Neuronal stem cell (in vitro differentiated cells): ENCODE measurements at regions not wholly inside any gene's neighbourhood (a gene's known extent, or its start where the extent isn't known, plus 50 kb on each side); places are given as distances from the start of the nearest gene placed in this dataset.
A peak's percentile ranks its signal among the peaks of the same experiment; 100 is the strongest.

ENCODE experiments used
- DNase-seq: peaks from one replicate; pipeline ENCODE4 v3.0.0-alpha.2; 2013; ENCODE audit warnings: low spot score
- H2AFZ ChIP-seq: one replicate; pipeline ENCODE4 v1.6.1; 2013; ENCODE audit warnings: mild to moderate bottlenecking, low read length, inconsistent platforms
- H2AK5ac ChIP-seq: 2 replicates; pipeline ENCODE4 v1.6.1; 2013; ENCODE audit warnings: low read depth, mild to moderate bottlenecking, inconsistent platforms, low read length, moderate library complexity, mixed read lengths
- H2BK120ac ChIP-seq: 2 replicates; pipeline ENCODE4 v1.6.1; 2013; ENCODE audit warnings: low read depth, mild to moderate bottlenecking, inconsistent platforms, low read length, moderate library complexity, mixed read lengths
- H2BK12ac ChIP-seq: one replicate; pipeline ENCODE4 v1.6.1; 2013; ENCODE audit warnings: low read length, inconsistent platforms
- H2BK15ac ChIP-seq: 2 replicates; pipeline ENCODE4 v1.6.1; 2013; ENCODE audit warnings: mild to moderate bottlenecking, low read length, inconsistent platforms, mixed read lengths
- H2BK5ac ChIP-seq: one replicate; pipeline ENCODE4 v1.6.1; 2013; ENCODE audit warnings: inconsistent platforms, mild to moderate bottlenecking, low read length, moderate library complexity
- H3K14ac ChIP-seq: one replicate; pipeline ENCODE4 v1.6.1; 2013; ENCODE audit warnings: low read length, inconsistent platforms
- H3K18ac ChIP-seq: 2 replicates; pipeline ENCODE4 v1.6.1; 2013; ENCODE audit warnings: low read length, inconsistent platforms
- H3K23ac ChIP-seq: 2 replicates; pipeline ENCODE4 v1.6.1; 2013; ENCODE audit warnings: low read depth, mild to moderate bottlenecking, mixed read lengths, low read length, inconsistent platforms; ENCODE audit not compliant: poor library complexity
- H3K27ac ChIP-seq: replicated peaks from 3 replicates; pipeline ENCODE4 v1.5.1; 2013; ENCODE audit warnings: low read length, inconsistent platforms
- H3K27me3 ChIP-seq, 3 experiments: 2 replicates each; pipeline ENCODE4 v1.6.1; 2013; ENCODE audit warnings: low read length in 3 of 3, mild to moderate bottlenecking in 2 of 3, inconsistent platforms in 1 of 3, low read depth in 1 of 3, mixed read lengths in 1 of 3, moderate library complexity in 1 of 3; ENCODE audit not compliant: control insufficient read depth in 3 of 3, insufficient read depth in 3 of 3
- H3K36me3 ChIP-seq, 2 donors: replicated peaks in 1 of 2; 2 replicates each; pipeline ENCODE4 v1.6.1; 2013; ENCODE audit warnings: low read length in 2 of 2; ENCODE audit not compliant: control insufficient read depth in 2 of 2, insufficient read depth in 2 of 2
- H3K4ac ChIP-seq: 2 replicates; pipeline ENCODE4 v1.6.1; 2013; ENCODE audit warnings: inconsistent platforms, mild to moderate bottlenecking, low read length, moderate library complexity
- H3K4me1 ChIP-seq, 2 donors: 1 replicate in 1 of 2; 2 replicates in 1 of 2; pipeline ENCODE4 v1.6.1; 2013; ENCODE audit warnings: low read length in 2 of 2, low read depth in 1 of 2; ENCODE audit not compliant: control insufficient read depth in 2 of 2, insufficient read depth in 1 of 2
- H3K4me2 ChIP-seq: one replicate; pipeline ENCODE4 v1.6.1; 2013; ENCODE audit warnings: mild to moderate bottlenecking, low read length, inconsistent platforms; ENCODE audit not compliant: insufficient read depth, poor library complexity, severe bottlenecking
- H3K4me3 ChIP-seq, 2 donors: 2 replicates each; pipeline ENCODE4 v1.5.1; 2013; ENCODE audit warnings: low read length in 2 of 2, mild to moderate bottlenecking in 2 of 2, inconsistent platforms in 1 of 2, moderate library complexity in 1 of 2
- H3K79me1 ChIP-seq: one replicate; pipeline ENCODE4 v1.6.1; 2013; ENCODE audit warnings: low read depth, mild to moderate bottlenecking, inconsistent platforms, low read length, moderate library complexity
- H3K9ac ChIP-seq: one replicate; pipeline ENCODE4 v1.6.1; 2013; ENCODE audit warnings: mild to moderate bottlenecking, low read depth, low read length, inconsistent platforms; ENCODE audit not compliant: poor library complexity
- H3K9me3 ChIP-seq, 2 donors: replicated peaks in 1 of 2; 2 replicates each; pipeline versions ENCODE3 to v1.6.1; 2013; ENCODE audit warnings: low read length in 2 of 2, mild to moderate bottlenecking in 2 of 2, inconsistent platforms in 1 of 2, low read depth in 1 of 2, mixed read lengths in 1 of 2, moderate library complexity in 1 of 2; ENCODE audit not compliant: control insufficient read depth in 2 of 2, insufficient read depth in 1 of 2
- H4K8ac ChIP-seq: one replicate; pipeline ENCODE4 v1.6.1; 2013; ENCODE audit warnings: low read depth, mild to moderate bottlenecking, inconsistent platforms, low read length, moderate library complexity
- H4K91ac ChIP-seq: one replicate; pipeline ENCODE4 v1.6.1; 2013; ENCODE audit warnings: low read length, low read depth, mild to moderate bottlenecking, inconsistent platforms; ENCODE audit not compliant: poor library complexity
- WGBS, 2 donors: extraction: QIAGEN DNeasy Blood & Tissue Kit; methylation state at CpG; one replicate each; pipeline ENCODE4 v1.1.7; 2013; ENCODE audit warnings: missing lambda C conversion rate in 2 of 2, mixed read lengths in 1 of 2; ENCODE audit not compliant: insufficient read length in 2 of 2, insufficient replicate concordance in 1 of 2; ENCODE audit errors: extremely low coverage in 2 of 2; 5-methylcytosine and 5-hydroxymethylcytosine counted together

GRCh38 chr9:3099646-3100045 is 255.8 kb upstream of the PUM3 start:
- H3K4me1 ChIP-seq, result no peaks in the 10 kb centered on the region
- H4K8ac ChIP-seq, result no peak overlapping the region
- no peak overlapping the region for H2AK5ac ChIP-seq
- no peaks in the 10 kb centered on the region for H3K9me3 ChIP-seq
- no peak overlapping the region for H2BK12ac ChIP-seq
- H3K27me3 ChIP-seq, result no peaks in the 10 kb centered on the region
- DNase-seq, result no peak
- no peaks in the 10 kb centered on the region for H3K79me1 ChIP-seq
- H3K23ac ChIP-seq, result no peak overlapping the region
- no peak overlapping the region for H3K9ac ChIP-seq
- H3K36me3 ChIP-seq, result no peaks in the 10 kb centered on the region
- no peak overlapping the region for H3K4me3 ChIP-seq
- H3K18ac ChIP-seq, result no peak overlapping the region
- no peak overlapping the region for H2BK15ac ChIP-seq
- no peak overlapping the region for H2AFZ ChIP-seq
- no peak overlapping the region for H3K4ac ChIP-seq
- no peak overlapping the region for H3K4me2 ChIP-seq
- H4K91ac ChIP-seq, result no peak overlapping the region
- no peak overlapping the region for H2BK120ac ChIP-seq
- no peak overlapping the region for H3K14ac ChIP-seq
- H2BK5ac ChIP-seq, result no peak overlapping the region
- no peak overlapping the region for H3K27ac ChIP-seq

GRCh38 chr9:3088219-3088618 is 244.3 kb upstream of the PUM3 start:
- Histone ChIP-seq H2BK120ac (no peak overlapping the region), H4K91ac (no peak overlapping the region), H3K36me3 (no peaks in the 10 kb centered on the region), H3K18ac (no peak overlapping the region), H3K14ac (no peak overlapping the region), H4K8ac (no peak overlapping the region), H3K23ac (no peak overlapping the region), H3K4me3 (no peak overlapping the region), H2BK15ac (no peak overlapping the region), H2BK12ac (no peak overlapping the region), H3K27ac (no peak overlapping the region), H2AFZ (no peak overlapping the region), H2BK5ac (no peak overlapping the region), H3K27me3 (no peaks in the 10 kb centered on the region), H3K4me1 (peaks cover 0 to 2% of the 10 kb centered on the region in 2 donors), H3K4ac (no peak overlapping the region), H2AK5ac (no peak overlapping the region), H3K9ac (no peak overlapping the region), H3K9me3 (no peaks in the 10 kb centered on the region), H3K79me1 (no peaks in the 10 kb centered on the region), H3K4me2 (no peak overlapping the region)
- DNase-seq, result no peak
- WGBS, 2 donors, result no CpG with 5 or more reads among the region's 8 CpGs

- H3K9ac ChIP-seq, result no peak overlapping the region
- H3K4me3 ChIP-seq, result no peak overlapping the region
- H3K27me3 ChIP-seq, result no peaks in the 10 kb centered on the region
- H4K91ac ChIP-seq, result no peak overlapping the region
- H2BK120ac ChIP-seq, result no peak overlapping the region
- no peak overlapping the region for H2AK5ac ChIP-seq
- peak overlapping the region; percentile 4 for H2AFZ ChIP-seq
- H2BK5ac ChIP-seq, result no peak overlapping the region
- H2BK12ac ChIP-seq, result no peak overlapping the region
- no peaks in the 10 kb centered on the region for H3K9me3 ChIP-seq
- no peak for DNase-seq
- no peak overlapping the region for H4K8ac ChIP-seq
- no peak overlapping the region for H3K27ac ChIP-seq
- H3K23ac ChIP-seq, result no peak overlapping the region
- no peak overlapping the region for H3K4ac ChIP-seq
- peaks cover 0 to 2% of the 10 kb centered on the region in 2 donors for H3K4me1 ChIP-seq
- no peak overlapping the region for H3K14ac ChIP-seq
- H3K79me1 ChIP-seq, result no peaks in the 10 kb centered on the region
- WGBS, 2 donors, result no CpG with 5 or more reads among the region's 4 CpGs
- no peak overlapping the region for H3K4me2 ChIP-seq
- H3K18ac ChIP-seq, result no peak overlapping the region
- H2BK15ac ChIP-seq, result no peak overlapping the region
- no peaks in the 10 kb centered on the region for H3K36me3 ChIP-seq
Observed at GRCh38 chr9:3087697-3088096, 243.8 kb upstream of the PUM3 start.

GRCh38 chr9:3080951-3081350 is 237.1 kb upstream of the PUM3 start:
- no peak overlapping the region for H3K4me3 ChIP-seq
- no peaks in the 10 kb centered on the region for H3K79me1 ChIP-seq
- no peak overlapping the region for H3K23ac ChIP-seq
- no peak overlapping the region for H2BK120ac ChIP-seq
- no peak overlapping the region for H3K14ac ChIP-seq
- no peak overlapping the region for H3K4ac ChIP-seq
- no peaks in the 10 kb centered on the region for H3K36me3 ChIP-seq
- H2BK12ac ChIP-seq, result no peak overlapping the region
- no peaks in the 10 kb centered on the region for H3K27me3 ChIP-seq
- no peak overlapping the region for H2BK15ac ChIP-seq
- no peak overlapping the region for H2BK5ac ChIP-seq
- no peak overlapping the region for H3K4me2 ChIP-seq
- H2AFZ ChIP-seq, result no peak overlapping the region
- no peak overlapping the region for H2AK5ac ChIP-seq
- H4K8ac ChIP-seq, result no peak overlapping the region
- no peak overlapping the region for H3K27ac ChIP-seq
- H3K9me3 ChIP-seq, result no peaks in the 10 kb centered on the region
- WGBS, 2 donors, result no CpG with 5 or more reads among the region's 3 CpGs
- H3K9ac ChIP-seq, result no peak overlapping the region
- no peaks in the 10 kb centered on the region for H3K4me1 ChIP-seq
- no peak for DNase-seq
- no peak overlapping the region for H4K91ac ChIP-seq
- no peak overlapping the region for H3K18ac ChIP-seq
